ENCODE measurements at regions not wholly inside any gene's neighbourhood (a gene's known extent, or its start where the extent isn't known, plus 50 kb on each side); places are given as distances from the start of the nearest gene placed in this dataset.

DNA sequence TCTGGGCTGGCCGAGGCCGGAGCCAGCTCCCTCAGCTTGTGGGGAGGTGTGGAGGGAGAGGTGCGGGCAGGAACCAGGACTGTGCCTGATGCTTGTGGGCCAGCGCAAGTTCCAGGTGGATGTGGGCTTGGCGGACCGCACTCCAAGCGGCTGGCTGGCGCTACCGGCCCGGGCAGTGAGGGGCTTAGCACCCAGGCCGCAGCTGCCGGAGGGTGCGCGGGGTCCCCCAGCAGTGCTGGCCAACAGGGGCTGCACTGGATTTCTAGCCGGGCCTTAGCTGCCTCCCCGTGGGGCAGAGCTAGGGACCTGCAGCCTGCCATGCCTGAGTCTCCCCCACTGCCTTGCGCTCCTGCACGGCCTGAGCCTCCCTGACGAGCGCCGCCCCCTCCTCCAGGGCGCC lies 242.8 kb downstream of the CCSER2 start:
- 96 to 97% methylated on average over 21 to 22 of the region's 22 CpGs for WGBS, 2 donors
- H3K36me3 ChIP-seq = no peaks in the 10 kb centered on the region
- peaks cover 0 to 30% (median 10%) of the 10 kb centered on the region in 7 donors for H3K27me3 ChIP-seq
- H3K4me1 ChIP-seq = no peaks in the 10 kb centered on the region
- no peak overlapping the region for H3K4me3 ChIP-seq
- H3K27ac ChIP-seq = no peak overlapping the region
- DNase-seq = no peak
- H3K9me3 ChIP-seq = peaks cover 0 to 3% (median 0%) of the 10 kb centered on the region in 11 donors
- no peak for ATAC-seq
- TF ChIP-seq, protein P1, sequence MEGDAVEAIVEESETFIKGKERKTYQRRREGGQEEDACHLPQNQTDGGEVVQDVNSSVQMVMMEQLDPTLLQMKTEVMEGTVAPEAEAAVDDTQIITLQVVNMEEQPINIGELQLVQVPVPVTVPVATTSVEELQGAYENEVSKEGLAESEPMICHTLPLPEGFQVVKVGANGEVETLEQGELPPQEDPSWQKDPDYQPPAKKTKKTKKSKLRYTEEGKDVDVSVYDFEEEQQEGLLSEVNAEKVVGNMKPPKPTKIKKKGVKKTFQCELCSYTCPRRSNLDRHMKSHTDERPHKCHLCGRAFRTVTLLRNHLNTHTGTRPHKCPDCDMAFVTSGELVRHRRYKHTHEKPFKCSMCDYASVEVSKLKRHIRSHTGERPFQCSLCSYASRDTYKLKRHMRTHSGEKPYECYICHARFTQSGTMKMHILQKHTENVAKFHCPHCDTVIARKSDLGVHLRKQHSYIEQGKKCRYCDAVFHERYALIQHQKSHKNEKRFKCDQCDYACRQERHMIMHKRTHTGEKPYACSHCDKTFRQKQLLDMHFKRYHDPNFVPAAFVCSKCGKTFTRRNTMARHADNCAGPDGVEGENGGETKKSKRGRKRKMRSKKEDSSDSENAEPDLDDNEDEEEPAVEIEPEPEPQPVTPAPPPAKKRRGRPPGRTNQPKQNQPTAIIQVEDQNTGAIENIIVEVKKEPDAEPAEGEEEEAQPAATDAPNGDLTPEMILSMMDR (IDR thresholded peaks at IDR 0.05) = no peak
- intact Hi-C loops (cut with DNase I) = no loop called here

- no peak for DNase-seq
- no peak overlapping the region for H3K27ac ChIP-seq
- no peaks in the 10 kb centered on the region for H3K4me1 ChIP-seq
- intact Hi-C loops (cut with DNase I) = no loop called here
- peaks cover 0 to 12% (median 7%) of the 10 kb centered on the region in 7 donors for H3K27me3 ChIP-seq
- WGBS, 2 donors = 94 to 96% methylated on average over 1 of the region's 1 CpG
- no peak overlapping the region for H3K4me3 ChIP-seq
- no peaks in the 10 kb centered on the region for H3K36me3 ChIP-seq
- ATAC-seq = no peak
- TF ChIP-seq, protein P1 (IDR thresholded peaks at IDR 0.05) = no peak
- H3K9me3 ChIP-seq = peaks cover 0 to 16% (median 0%) of the 10 kb centered on the region in 11 donors
These were observed 245.7 kb downstream of the CCSER2 start for GRCh38 chr10:84574102-84574501.

DNA sequence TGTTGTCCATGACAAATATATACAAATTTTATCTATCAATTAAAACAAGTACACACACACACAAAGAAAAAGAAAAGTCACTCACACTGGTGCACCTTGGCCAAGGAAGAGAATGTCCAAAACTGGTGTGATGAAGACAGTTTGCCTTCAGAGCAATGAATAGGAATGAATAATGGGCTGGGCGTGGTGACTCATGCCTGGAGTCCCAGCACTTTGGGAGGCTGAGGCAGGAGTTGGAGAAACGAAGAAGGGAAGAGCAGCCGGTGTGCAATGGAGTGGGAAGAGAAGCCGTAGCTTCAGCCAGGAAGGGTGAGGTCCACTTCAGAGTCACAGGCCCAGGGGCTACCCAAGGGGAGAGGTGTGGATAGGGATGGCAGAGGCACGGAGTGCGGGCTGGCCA lies 253.6 kb downstream of the CCSER2 start:
- TF ChIP-seq, protein P1 (IDR thresholded peaks at IDR 0.05) = no peak
- Histone ChIP-seq H3K27me3 (peaks cover 0 to 7% (median 3%) of the 10 kb centered on the region in 7 donors), H3K27ac (no peak overlapping the region), H3K9me3 (peaks cover 0 to 5% (median 0%) of the 10 kb centered on the region in 11 donors), H3K36me3 (no peaks in the 10 kb centered on the region), H3K4me3 (no peak overlapping the region), H3K4me1 (peaks cover 0 to 2% (median 0%) of the 10 kb centered on the region in 9 donors)
- ATAC-seq (no peak), DNase-seq (no peak)
- 79 to 85% methylated on average over 6 of the region's 6 CpGs for WGBS, 2 donors
- intact Hi-C loops (cut with DNase I) = no loop called here

- H3K4me1 ChIP-seq = peaks cover 0 to 2% (median 0%) of the 10 kb centered on the region in 9 donors
- no peaks in the 10 kb centered on the region for H3K36me3 ChIP-seq
- H3K4me3 ChIP-seq = no peak overlapping the region
- no peak for DNase-seq
- intact Hi-C loops (cut with DNase I) = no loop called here
- no peak overlapping the region for H3K27ac ChIP-seq
- 35 to 42% methylated on average over 5 of the region's 5 CpGs for WGBS, 2 donors
- TF ChIP-seq, protein P1 (IDR thresholded peaks at IDR 0.05) = no peak
- peaks cover 0 to 4% (median 0%) of the 10 kb centered on the region in 7 donors for H3K27me3 ChIP-seq
- no peak for ATAC-seq
- H3K9me3 ChIP-seq = no peaks in the 10 kb centered on the region
These were observed 255.1 kb downstream of the CCSER2 start for GRCh38 chr10:84583501-84583900.
